Heart left ventricle (tissue), 16 donors: ENCODE measurements at regions not wholly inside any gene's neighbourhood (a gene's known extent, or its start where the extent isn't known, plus 50 kb on each side); places are given as distances from the start of the nearest gene placed in this dataset.

ENCODE experiments used
- ATAC-seq, 4 donors: fragments of 200-7000 bp; cut with Tn5 transposase; one replicate each; pipeline ENCODE4 v1.9.1; 2020 to 2022; ENCODE audit warnings: moderate library complexity in 4 of 4, mild to moderate bottlenecking in 3 of 4, moderate number of reproducible peaks in 1 of 4
- DNase-seq, 5 donors: peaks; one replicate each; pipeline ENCODE4 v3.0.0-alpha.2; 2020
- H3K27ac ChIP-seq, 12 donors: fragments of 200-600 bp; sonication (generic) in 4 of 12; one replicate each; pipeline versions ENCODE4 v1.5.0 to v1.8.0; 2016 to 2022; ENCODE audit warnings: mild to moderate bottlenecking in 2 of 12
- H3K27me3 ChIP-seq, 9 donors: fragments of 200-600 bp; sonication (generic) in 2 of 9; one replicate each; pipeline versions ENCODE4 v1.5.1 to v1.8.0; 2016 to 2022; ENCODE audit warnings: mild to moderate bottlenecking in 3 of 9
- H3K36me3 ChIP-seq, 9 donors: fragments of 200-600 bp; sonication (generic) in 2 of 9; one replicate each; pipeline versions ENCODE4 v1.5.0 to v1.8.0; 2018 to 2022; ENCODE audit warnings: mild to moderate bottlenecking in 2 of 9
- H3K4me1 ChIP-seq, 12 donors: fragments of 200-600 bp; sonication (generic) in 4 of 12; one replicate each; pipeline versions ENCODE4 v1.5.0 to v1.8.0; 2016 to 2022; ENCODE audit warnings: mild to moderate bottlenecking in 3 of 12
- H3K4me3 ChIP-seq, 12 donors: fragments of 200-600 bp; sonication (generic) in 4 of 12; one replicate each; pipeline versions ENCODE4 v1.5.0 to v1.8.0; 2017 to 2022; ENCODE audit warnings: mild to moderate bottlenecking in 9 of 12, moderate library complexity in 4 of 12
- H3K9me3 ChIP-seq, 12 donors: fragments of 200-600 bp; sonication (generic) in 4 of 12; one replicate each; pipeline versions ENCODE4 v1.5.0 to v1.8.0; 2016 to 2022; ENCODE audit warnings: mild to moderate bottlenecking in 1 of 12
- POLR2A ChIP-seq, 2 donors: fragments of 450-650 bp; IDR thresholded peaks; one replicate each; pipeline ENCODE4 v1.6.1; 2017; ENCODE audit warnings: antibody characterized with exemption in 2 of 2, mild to moderate bottlenecking in 2 of 2, moderate library complexity in 2 of 2
- WGBS, 4 donors: extraction: QIAGEN DNeasy Blood & Tissue Kit in 2 of 4; methylation state at CpG; one replicate each; pipeline versions ENCODE4 v1.1.5 to v1.1.7; 2013 to 2018; 5-methylcytosine and 5-hydroxymethylcytosine counted together
- intact Hi-C, 10 donors: fragments of 100-400 bp; cut with DNase I; formaldehyde crosslinking; loops; one replicate each; pipeline versions ENCODE4 v1.11.1 to v1.14.2; 2022
- TF ChIP-seq, protein P1 (sequence below), 12 donors: fragments of 200-600 bp; sonication (generic) in 4 of 12; IDR thresholded peaks; one replicate each; pipeline versions ENCODE4 v1.5.0 to v1.8.0; 2018 to 2022; ENCODE audit warnings: antibody characterized with exemption in 12 of 12, mild to moderate bottlenecking in 5 of 12
- donor health status: ischemic (EF 13 %, LVEDD 7.1; RV severe dilation, severe dysfunction).
- donor health status: healthy with polysubstance abuse.
- donor health status: DM: no; HTN: yes; CAD: no.
- donor health status: DM: no; HTN: no; CAD: no.
- donor health status: ischemic (EF 25% LVEDD 6.9; RV normal size, moderate dysfunction).
- donor health status: ischemic (EF 25% LVEDD 5.7; RV mildly dilated, moderate dysfunction).
- donor health status: healthy.
- donor health status: DM: yes; HTN: yes; CAD: no.
- donor health status: ischemic (EF 35%, LVEDD 5.7; RV mildly dilated, moderate dysfunction).
- donor health status: nonischemic (EF 11% LVEDD 7.7; RV severe dilation, severe dysfunction).
- donor health status: DM: yes; HTN: yes; CAD: no.
- donor health status: PGD.
- donor health status: ischemic (EF 29% LVEDD 5.4; RV normal size, mild dysfunction).
- donor health status: nonischemic (EF 23%, LVEDD 6.1; RV moderate dilation, normal function).

DNA sequence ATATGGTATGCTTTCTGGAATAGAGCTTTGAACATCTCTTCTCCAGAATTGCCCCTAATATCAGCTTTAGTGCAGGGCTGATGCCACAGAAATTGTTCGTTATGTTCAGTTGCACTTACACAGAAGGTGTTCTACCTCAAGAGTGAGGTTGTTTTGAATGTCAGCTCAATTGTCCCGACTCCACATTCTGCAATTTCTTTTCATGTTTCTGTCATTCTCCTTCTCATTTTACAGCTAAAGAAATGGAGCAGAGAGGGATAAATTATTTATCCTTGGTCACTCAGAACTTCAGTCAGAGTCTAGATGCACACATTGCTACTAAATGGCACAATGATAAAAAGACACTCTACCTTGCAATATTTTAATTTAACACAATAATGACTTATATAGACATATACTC is 137.0 kb upstream of the CCN2 start:
- intact Hi-C loops: no loop called here
- peaks cover 0 to 20% (median 1%) of the 10 kb centered on the region in 12 donors for H3K4me1 ChIP-seq
- ATAC-seq: no peak

DNA sequence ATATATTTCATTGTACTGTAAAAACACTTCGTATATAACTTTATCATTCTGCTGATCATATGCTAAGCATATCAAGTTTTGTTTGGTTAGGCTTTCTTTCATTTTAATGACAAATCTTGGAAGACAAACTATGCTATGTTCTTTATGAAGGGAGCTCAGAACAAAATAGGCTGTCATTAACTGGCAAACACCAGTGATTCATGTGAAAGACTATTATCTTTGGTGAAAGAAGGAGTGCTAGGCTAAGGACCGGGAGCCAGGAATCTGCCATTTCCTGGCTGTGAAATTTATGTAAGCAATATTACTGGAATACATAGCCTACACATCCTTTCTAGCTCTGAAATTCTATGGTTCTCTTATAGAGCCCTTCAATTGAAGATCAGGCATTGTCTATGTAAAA is 136.2 kb upstream of the CCN2 start:
- Histone ChIP-seq H3K4me1 (peaks cover 0 to 20% (median 1%) of the 10 kb centered on the region in 12 donors), H3K36me3 (no peaks in the 10 kb centered on the region), H3K9me3 (peaks cover 0 to 15% (median 0%) of the 10 kb centered on the region in 12 donors), H3K27me3 (no peaks in the 10 kb centered on the region), H3K27ac (no peak overlapping the region), H3K4me3 (no peak overlapping the region)
- no peak for TF ChIP-seq POLR2A (IDR thresholded peaks at IDR 0.05)
- no peak for ATAC-seq
- 59 to 66% (median 63%) methylated on average over 2 of the region's 2 CpGs for WGBS, 4 donors
- intact Hi-C loops: no loop called here
- DNase-seq: no peak

More for the DNA sequence above, 137.0 kb upstream of the CCN2 start:
- WGBS, 4 donors: 87 to 94% (median 91%) methylated on average over 2 of the region's 2 CpGs
- Histone ChIP-seq H3K36me3 (no peaks in the 10 kb centered on the region), H3K4me3 (no peak overlapping the region), H3K27ac (no peak overlapping the region), H3K27me3 (no peaks in the 10 kb centered on the region), H3K9me3 (peaks cover 0 to 15% (median 0%) of the 10 kb centered on the region in 12 donors)
- DNase-seq: no peak
- TF ChIP-seq POLR2A (IDR thresholded peaks at IDR 0.05): no peak
- TF ChIP-seq, protein P1, sequence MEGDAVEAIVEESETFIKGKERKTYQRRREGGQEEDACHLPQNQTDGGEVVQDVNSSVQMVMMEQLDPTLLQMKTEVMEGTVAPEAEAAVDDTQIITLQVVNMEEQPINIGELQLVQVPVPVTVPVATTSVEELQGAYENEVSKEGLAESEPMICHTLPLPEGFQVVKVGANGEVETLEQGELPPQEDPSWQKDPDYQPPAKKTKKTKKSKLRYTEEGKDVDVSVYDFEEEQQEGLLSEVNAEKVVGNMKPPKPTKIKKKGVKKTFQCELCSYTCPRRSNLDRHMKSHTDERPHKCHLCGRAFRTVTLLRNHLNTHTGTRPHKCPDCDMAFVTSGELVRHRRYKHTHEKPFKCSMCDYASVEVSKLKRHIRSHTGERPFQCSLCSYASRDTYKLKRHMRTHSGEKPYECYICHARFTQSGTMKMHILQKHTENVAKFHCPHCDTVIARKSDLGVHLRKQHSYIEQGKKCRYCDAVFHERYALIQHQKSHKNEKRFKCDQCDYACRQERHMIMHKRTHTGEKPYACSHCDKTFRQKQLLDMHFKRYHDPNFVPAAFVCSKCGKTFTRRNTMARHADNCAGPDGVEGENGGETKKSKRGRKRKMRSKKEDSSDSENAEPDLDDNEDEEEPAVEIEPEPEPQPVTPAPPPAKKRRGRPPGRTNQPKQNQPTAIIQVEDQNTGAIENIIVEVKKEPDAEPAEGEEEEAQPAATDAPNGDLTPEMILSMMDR (IDR thresholded peaks at IDR 0.05): no peak

DNA sequence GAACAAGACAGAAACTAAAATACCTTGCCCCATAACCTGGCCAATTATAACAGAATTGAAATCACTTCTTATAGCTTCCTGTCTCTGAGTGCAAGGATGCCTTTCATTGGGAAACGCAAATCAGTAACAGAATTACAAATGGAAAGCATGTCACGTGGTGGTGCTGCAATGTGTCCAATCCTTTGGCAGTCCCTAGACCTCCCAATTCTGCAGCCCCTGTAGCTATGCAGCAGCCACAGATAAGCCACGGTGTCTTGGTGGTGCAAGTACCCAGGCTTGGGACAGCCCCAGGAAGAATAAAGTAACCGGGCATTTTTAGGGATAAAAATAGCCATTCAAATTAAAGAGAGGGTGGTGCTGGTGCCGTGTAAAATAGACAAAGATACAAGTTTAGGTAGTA is 134.6 kb upstream of the CCN2 start:
- Histone ChIP-seq H3K4me1 (peaks cover 0 to 20% (median 1%) of the 10 kb centered on the region in 12 donors), H3K27me3 (no peaks in the 10 kb centered on the region), H3K27ac (peak overlapping the region in 7 of 12 donors; percentile 25 to 75 (median 54)), H3K4me3 (no peak overlapping the region), H3K36me3 (no peaks in the 10 kb centered on the region), H3K9me3 (peaks cover 0 to 4% (median 0%) of the 10 kb centered on the region in 12 donors)
- WGBS, 4 donors: 29 to 39% (median 35%) methylated on average over 5 of the region's 5 CpGs
- DNase-seq (no peak), ATAC-seq (peak; percentile 36 to 47 (median 44))
- intact Hi-C loops: no loop called here
- TF ChIP-seq, protein P1 (IDR thresholded peaks at IDR 0.05): no peak
- TF ChIP-seq POLR2A (IDR thresholded peaks at IDR 0.05): no peak

DNA sequence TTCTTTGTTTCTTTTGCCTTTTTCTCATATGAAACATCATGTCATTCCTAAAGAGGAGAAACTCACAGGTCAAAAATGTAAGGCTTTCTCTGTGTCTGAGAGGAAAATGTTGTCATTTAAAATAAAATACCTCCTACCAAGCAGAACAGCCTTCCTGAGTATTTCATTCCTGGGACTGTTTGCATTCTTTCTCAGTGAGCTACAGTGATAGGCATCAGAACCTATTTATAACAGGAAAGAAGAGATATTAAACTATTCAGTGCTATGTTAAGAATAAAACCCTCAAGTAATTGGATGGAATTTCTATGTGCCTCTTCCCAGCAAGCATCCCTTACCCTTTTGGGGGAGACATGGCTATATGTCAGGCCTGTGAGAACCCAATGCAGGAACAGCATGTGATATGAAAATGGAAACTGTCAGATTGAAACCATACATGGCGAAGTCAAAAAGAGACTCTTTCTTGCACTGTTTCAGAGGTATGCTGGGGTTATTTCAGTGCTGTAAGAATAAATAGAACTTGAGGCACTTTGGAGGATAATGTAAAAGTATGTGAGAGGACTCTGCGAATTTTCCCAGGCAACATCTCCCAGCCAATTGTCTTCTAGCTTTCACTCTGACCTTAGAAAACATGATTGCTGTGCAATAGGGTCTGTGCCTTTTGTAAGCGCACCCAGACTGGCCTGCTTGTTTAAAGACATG is 133.8 kb upstream of the CCN2 start:
- DNase-seq (no peak), ATAC-seq (peak in 3 of 4 donors; percentile 20 to 65 (median 42))
- H3K27me3 ChIP-seq: no peaks in the 10 kb centered on the region
- TF ChIP-seq, protein P1 (IDR thresholded peaks at IDR 0.05): no peak
- TF ChIP-seq POLR2A (IDR thresholded peaks at IDR 0.05): no peak
- no peaks in the 10 kb centered on the region for H3K36me3 ChIP-seq
- peaks cover 0 to 3% (median 0%) of the 10 kb centered on the region in 12 donors for H3K9me3 ChIP-seq
- no peak overlapping the region for H3K4me3 ChIP-seq
- peak overlapping the region in 10 of 12 donors; percentile 8 to 75 (median 50) for H3K27ac ChIP-seq
- intact Hi-C loops: no loop called here
- H3K4me1 ChIP-seq: peaks cover 0 to 20% (median 1%) of the 10 kb centered on the region in 12 donors
- 58 to 69% (median 64%) methylated on average over 3 of the region's 3 CpGs for WGBS, 4 donors
